A549 (cell line): ENCODE measurements at regions not wholly inside any gene's neighbourhood (a gene's known extent, or its start where the extent isn't known, plus 50 kb on each side); places are given as distances from the start of the nearest gene placed in this dataset.

Source experiments
- ATAC-seq, 2 experiments: fragments of 200-7000 bp in 1 of 2; fragments of >200 bp in 1 of 2; cut with Nextera tagmentation in 1 of 2; cut with Tn5 transposase in 1 of 2; 3 replicates each; pipeline versions ENCODE4 v1.8.0 to v1.9.1; 2018 to 2020; ENCODE audit warnings: mild to moderate bottlenecking in 1 of 2, moderate library complexity in 1 of 2
- CTCF ChIA-PET: fragments of 300-600 bp; sonication (Branson Sonifier 250); formaldehyde crosslinking; extraction: SDS; loops from one replicate; lab custom pipeline; 2021; ENCODE audit warnings: antibody characterized with exemption, inconsistent platforms; lab: Yijun Ruan, JAX
- POLR2A ChIA-PET: fragments of 350-600 bp; formaldehyde crosslinking; extraction: SDS; loops from one replicate; lab custom pipeline; 2021; ENCODE audit warnings: antibody characterized with exemption, inconsistent platforms; lab: Yijun Ruan, JAX
- DNase-seq, 2 experiments: peaks; one replicate each; pipeline versions ENCODE4 v3.0.0 to v3.0.0-alpha.2; 2011 to 2016; ENCODE audit warnings: low read depth in 1 of 2, low spot score in 1 of 2
- FAIRE-seq: peaks from 2 replicates; lab custom pipeline; 2011; peaks lifted over from hg19 to GRCh38; lab: Jason Lieb, UNC
- H3K27ac ChIP-seq, 2 experiments: fragments of >200 bp; sonication (Bioruptor Twin); formaldehyde crosslinking; 3 replicates each; pipeline ENCODE4 v1.5.1; 2016 to 2017
- H3K4me1 ChIP-seq: fragments of >200 bp; sonication (Bioruptor Twin); formaldehyde crosslinking; 3 replicates; pipeline ENCODE4 v1.6.1; 2016
- H3K4me2 ChIP-seq: fragments of >200 bp; sonication (Bioruptor Twin); formaldehyde crosslinking; 3 replicates; pipeline ENCODE4 v1.6.1; 2016
- H3K4me3 ChIP-seq: fragments of >200 bp; sonication (Bioruptor Twin); formaldehyde crosslinking; 3 replicates; pipeline ENCODE4 v1.5.1; 2016
- H3K9me3 ChIP-seq: fragments of >200 bp; sonication (Bioruptor Twin); formaldehyde crosslinking; 3 replicates; pipeline ENCODE4 v1.6.1; 2016
- CTCF ChIP-seq: fragments of >200 bp; sonication (Bioruptor Twin); formaldehyde crosslinking; IDR thresholded peaks from 3 replicates; pipeline ENCODE4 v1.5.1; 2016
- EHF ChIP-seq: fragments of 250-450 bp; sonication (Bioruptor Pico); IDR thresholded peaks from 2 replicates; pipeline ENCODE4 v1.5.0; 2020; ENCODE audit warnings: mild to moderate bottlenecking
- EHMT2 ChIP-seq: fragments of 200-600 bp; sonication (generic); IDR thresholded peaks from 2 replicates; pipeline ENCODE4 v1.6.1; 2016; ENCODE audit warnings: antibody characterized with exemption, low read depth, mild to moderate bottlenecking, moderate library complexity
- FOXS1 ChIP-seq: fragments of 250-450 bp; sonication (Bioruptor Pico); IDR thresholded peaks from 2 replicates; pipeline ENCODE4 v1.5.0; 2020; ENCODE audit warnings: mild to moderate bottlenecking, moderate library complexity
- HDAC2 ChIP-seq: fragments of 200-600 bp; sonication (generic); IDR thresholded peaks from 2 replicates; pipeline ENCODE4 v1.6.1; 2016
- HEYL ChIP-seq: fragments of 250-450 bp; sonication (Bioruptor Pico); IDR thresholded peaks from 2 replicates; pipeline ENCODE4 v1.8.0; 2021; ENCODE audit warnings: mild to moderate bottlenecking, moderate library complexity
- HOXA7 ChIP-seq: fragments of 250-450 bp; sonication (Bioruptor Pico); IDR thresholded peaks from 2 replicates; pipeline ENCODE4 v1.5.0; 2020; ENCODE audit warnings: mild to moderate bottlenecking, moderate library complexity
- HOXB13 ChIP-seq: fragments of 250-450 bp; sonication (Bioruptor Pico); IDR thresholded peaks from 2 replicates; pipeline ENCODE4 v1.5.0; 2020; ENCODE audit warnings: low read depth, mild to moderate bottlenecking, moderate library complexity
- HOXB5 ChIP-seq: fragments of 250-450 bp; sonication (Bioruptor Pico); IDR thresholded peaks from 2 replicates; pipeline ENCODE4 v1.5.0; 2020; ENCODE audit warnings: mild to moderate bottlenecking, moderate library complexity
- KDM1A ChIP-seq: fragments of 200-600 bp; sonication (generic); IDR thresholded peaks from 2 replicates; pipeline ENCODE4 v1.6.1; 2016; ENCODE audit warnings: low read depth, mild to moderate bottlenecking
- MYC ChIP-seq: IDR thresholded peaks from 2 replicates; pipeline ENCODE4 v1.6.1; 2012; ENCODE audit warnings: mild to moderate bottlenecking, inconsistent platforms, low read length, improper control_type of control experiment, borderline replicate concordance
- NFE2L2 ChIP-seq: fragments of 150-350 bp; conservative IDR thresholded peaks from 2 replicates; pipeline ENCODE4 v1.6.1; 2014; ENCODE audit warnings: low read length
- PHF8 ChIP-seq: fragments of 200-600 bp; sonication (generic); IDR thresholded peaks from 2 replicates; pipeline ENCODE4 v1.6.1; 2016; ENCODE audit warnings: low read depth, mild to moderate bottlenecking, antibody characterized with exemption, moderate library complexity, borderline replicate concordance
- POLR2AphosphoS2 ChIP-seq: conservative IDR thresholded peaks from 2 replicates; pipeline ENCODE4 v1.6.1; 2012; ENCODE audit warnings: low read length, improper control_type of control experiment, inconsistent platforms
- RCOR1 ChIP-seq: fragments of 150-350 bp; IDR thresholded peaks from 2 replicates; pipeline ENCODE4 v1.6.1; 2014; ENCODE audit warnings: antibody characterized with exemption, low read length, low read depth
- RFX5 ChIP-seq: fragments of 450-650 bp; IDR thresholded peaks from 2 replicates; pipeline ENCODE4 v1.7.1; 2014; ENCODE audit warnings: antibody characterized with exemption, mild to moderate bottlenecking, moderate library complexity
- SMC3 ChIP-seq: fragments of >200 bp; sonication (Bioruptor Twin); formaldehyde crosslinking; IDR thresholded peaks from 3 replicates; pipeline ENCODE4 v1.6.1; 2018; ENCODE audit warnings: inconsistent platforms
- SREBF2 ChIP-seq: fragments of 450-650 bp; IDR thresholded peaks from 2 replicates; pipeline ENCODE4 v1.6.1; 2014; ENCODE audit warnings: mild to moderate bottlenecking, moderate library complexity
- TFCP2L1 ChIP-seq: fragments of 250-450 bp; sonication (Bioruptor Pico); IDR thresholded peaks from 2 replicates; pipeline ENCODE4 v1.5.0; 2021; ENCODE audit warnings: mild to moderate bottlenecking
- ZFP36 ChIP-seq: fragments of 450-650 bp; IDR thresholded peaks from 2 replicates; pipeline ENCODE4 v1.6.1; 2014; ENCODE audit warnings: borderline replicate concordance; ENCODE audit not compliant: partially characterized antibody
- ZNF302 ChIP-seq: fragments of 250-450 bp; sonication (Bioruptor Pico); IDR thresholded peaks from 2 replicates; pipeline ENCODE4 v1.9.0; 2021; ENCODE audit warnings: inconsistent platforms, mild to moderate bottlenecking, moderate library complexity
- ZSCAN20 ChIP-seq: fragments of 250-450 bp; sonication (Bioruptor Pico); IDR thresholded peaks from 2 replicates; pipeline ENCODE4 v1.8.0; 2022; ENCODE audit warnings: mild to moderate bottlenecking, moderate library complexity
- WGBS: methylation state at CpG from one replicate; pipeline ENCODE4 v1.1.6; 2017; ENCODE audit errors: missing lambda C conversion rate; 5-methylcytosine and 5-hydroxymethylcytosine counted together
- TF ChIP-seq, protein P1 (sequence below): fragments of 200-600 bp; sonication (generic); IDR thresholded peaks from 2 replicates; pipeline ENCODE4 v1.6.1; 2016; ENCODE audit warnings: antibody characterized with exemption, mild to moderate bottlenecking, moderate library complexity

DNA sequence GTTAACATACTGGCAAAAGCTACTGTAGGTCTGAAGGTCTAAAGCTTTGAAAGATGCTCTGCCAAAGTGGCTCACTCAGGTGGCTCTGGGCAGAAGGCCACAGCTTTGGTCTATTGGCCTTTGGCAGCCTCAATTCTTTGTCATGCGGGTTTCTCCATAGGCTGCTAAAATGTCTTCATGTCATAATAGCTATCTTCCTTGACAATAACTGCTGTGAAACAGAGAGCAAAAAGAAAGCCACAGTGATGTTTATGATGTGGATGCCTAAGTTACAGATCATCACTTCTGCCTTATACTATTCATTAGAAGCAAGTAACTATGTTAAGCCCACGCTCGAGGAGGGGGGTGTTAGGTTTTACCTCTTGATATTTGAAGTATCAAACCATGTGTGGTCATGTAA is 906.1 kb upstream of the CDH9 start:
- Histone ChIP-seq H3K4me1 (no peaks in the 10 kb centered on the region), H3K9me3 (no peaks in the 10 kb centered on the region), H3K4me3 (no peak overlapping the region), H3K27ac (no peak overlapping the region), H3K4me2 (no peak overlapping the region)
- WGBS = 55% methylated on average over 3 of the region's 3 CpGs
- ATAC-seq (no peak), FAIRE-seq (no peak), DNase-seq (no peak)
- ChIA-PET CTCF (no interaction called here), POLR2A (no interaction called here)
- TF ChIP-seq, protein P1, sequence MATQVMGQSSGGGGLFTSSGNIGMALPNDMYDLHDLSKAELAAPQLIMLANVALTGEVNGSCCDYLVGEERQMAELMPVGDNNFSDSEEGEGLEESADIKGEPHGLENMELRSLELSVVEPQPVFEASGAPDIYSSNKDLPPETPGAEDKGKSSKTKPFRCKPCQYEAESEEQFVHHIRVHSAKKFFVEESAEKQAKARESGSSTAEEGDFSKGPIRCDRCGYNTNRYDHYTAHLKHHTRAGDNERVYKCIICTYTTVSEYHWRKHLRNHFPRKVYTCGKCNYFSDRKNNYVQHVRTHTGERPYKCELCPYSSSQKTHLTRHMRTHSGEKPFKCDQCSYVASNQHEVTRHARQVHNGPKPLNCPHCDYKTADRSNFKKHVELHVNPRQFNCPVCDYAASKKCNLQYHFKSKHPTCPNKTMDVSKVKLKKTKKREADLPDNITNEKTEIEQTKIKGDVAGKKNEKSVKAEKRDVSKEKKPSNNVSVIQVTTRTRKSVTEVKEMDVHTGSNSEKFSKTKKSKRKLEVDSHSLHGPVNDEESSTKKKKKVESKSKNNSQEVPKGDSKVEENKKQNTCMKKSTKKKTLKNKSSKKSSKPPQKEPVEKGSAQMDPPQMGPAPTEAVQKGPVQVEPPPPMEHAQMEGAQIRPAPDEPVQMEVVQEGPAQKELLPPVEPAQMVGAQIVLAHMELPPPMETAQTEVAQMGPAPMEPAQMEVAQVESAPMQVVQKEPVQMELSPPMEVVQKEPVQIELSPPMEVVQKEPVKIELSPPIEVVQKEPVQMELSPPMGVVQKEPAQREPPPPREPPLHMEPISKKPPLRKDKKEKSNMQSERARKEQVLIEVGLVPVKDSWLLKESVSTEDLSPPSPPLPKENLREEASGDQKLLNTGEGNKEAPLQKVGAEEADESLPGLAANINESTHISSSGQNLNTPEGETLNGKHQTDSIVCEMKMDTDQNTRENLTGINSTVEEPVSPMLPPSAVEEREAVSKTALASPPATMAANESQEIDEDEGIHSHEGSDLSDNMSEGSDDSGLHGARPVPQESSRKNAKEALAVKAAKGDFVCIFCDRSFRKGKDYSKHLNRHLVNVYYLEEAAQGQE = no peak
- TF ChIP-seq FOXS1 (CRISPR knock-in tag) = no peak
- no peak for TF ChIP-seq PHF8
- no peak for TF ChIP-seq HOXB13 (CRISPR knock-in tag)
- no peak for TF ChIP-seq HOXB5
- TF ChIP-seq EHMT2 = no peak

GRCh38 chr5:27938989-27939388 is 900.6 kb upstream of the CDH9 start:
- Histone ChIP-seq H3K27ac (no peak overlapping the region), H3K4me1 (no peaks in the 10 kb centered on the region), H3K9me3 (no peaks in the 10 kb centered on the region), H3K4me2 (no peak overlapping the region), H3K4me3 (no peak overlapping the region)
- no peak for TF ChIP-seq SMC3
- TF ChIP-seq KDM1A = no peak
- no peak for TF ChIP-seq CTCF
- no peak for TF ChIP-seq ZFP36
- no peak for TF ChIP-seq RCOR1
- TF ChIP-seq HDAC2 = no peak
- TF ChIP-seq POLR2AphosphoS2 = no peak
- no peak for TF ChIP-seq MYC
- no peak for TF ChIP-seq EHF (CRISPR knock-in tag)
- no peak for TF ChIP-seq ZNF302 (CRISPR knock-in tag)
- no peak for TF ChIP-seq SREBF2
- TF ChIP-seq NFE2L2 = no peak
- TF ChIP-seq HOXB13 (CRISPR knock-in tag) = no peak
- TF ChIP-seq PHF8 = no peak
- TF ChIP-seq ZSCAN20 = no peak
- TF ChIP-seq TFCP2L1 (CRISPR knock-in tag) = no peak
- TF ChIP-seq HOXA7 = no peak
- TF ChIP-seq RFX5 = no peak
- no peak for TF ChIP-seq FOXS1 (CRISPR knock-in tag)
- no peak for TF ChIP-seq HEYL (CRISPR knock-in tag)
- no peak for FAIRE-seq
- ChIA-PET CTCF (no interaction called here), POLR2A (no interaction called here)
- no peak for ATAC-seq
- DNase-seq = no peak
- WGBS = 61% methylated on average over 2 of the region's 2 CpGs
